Activated naive CD8-positive, alpha-beta T cell treated with anti-CD3 and anti-CD28 coated beads, Interleukin-2, amount 10 ng/mL, durations not matched to agents 7 days and 5 days (primary cell): ENCODE measurements at regions not wholly inside any gene's neighbourhood (a gene's known extent, or its start where the extent isn't known, plus 50 kb on each side); places are given as distances from the start of the nearest gene placed in this dataset.

Experiments used
- ATAC-seq: fragments of 150-1000 bp; cut with Tn5 transposase; one replicate; pipeline ENCODE4 v1.10.0; 2021; ENCODE audit warnings: low read depth, moderate library complexity
- POLR2A ChIA-PET: fragments of 350-600 bp; sonication (Branson Sonifier 250); formaldehyde crosslinking; loops from one replicate; lab custom pipeline; 2021; ENCODE audit warnings: antibody characterized with exemption; lab: Charles Lee
- DNase-seq: peaks from one replicate; pipeline ENCODE4 v3.0.0; 2021
- H3K27ac Mint-ChIP-seq: one replicate; pipeline ENCODE4 v1.8.0; 2022; ENCODE audit warnings: mild to moderate bottlenecking, mixed read lengths
- H3K27me3 Mint-ChIP-seq: one replicate; pipeline ENCODE4 v1.8.0; 2022; ENCODE audit warnings: mild to moderate bottlenecking, moderate library complexity, mixed read lengths
- H3K36me3 Mint-ChIP-seq: one replicate; pipeline ENCODE4 v1.8.0; 2021; ENCODE audit warnings: mild to moderate bottlenecking, mixed read lengths
- H3K4me1 Mint-ChIP-seq: one replicate; pipeline ENCODE4 v1.8.0; 2021; ENCODE audit warnings: mixed read lengths
- H3K4me3 Mint-ChIP-seq: one replicate; pipeline ENCODE4 v1.8.0; 2022; ENCODE audit warnings: mild to moderate bottlenecking, moderate library complexity, mixed read lengths
- H3K9me3 Mint-ChIP-seq: one replicate; pipeline ENCODE4 v1.8.0; 2021; ENCODE audit warnings: mixed read lengths

DNA sequence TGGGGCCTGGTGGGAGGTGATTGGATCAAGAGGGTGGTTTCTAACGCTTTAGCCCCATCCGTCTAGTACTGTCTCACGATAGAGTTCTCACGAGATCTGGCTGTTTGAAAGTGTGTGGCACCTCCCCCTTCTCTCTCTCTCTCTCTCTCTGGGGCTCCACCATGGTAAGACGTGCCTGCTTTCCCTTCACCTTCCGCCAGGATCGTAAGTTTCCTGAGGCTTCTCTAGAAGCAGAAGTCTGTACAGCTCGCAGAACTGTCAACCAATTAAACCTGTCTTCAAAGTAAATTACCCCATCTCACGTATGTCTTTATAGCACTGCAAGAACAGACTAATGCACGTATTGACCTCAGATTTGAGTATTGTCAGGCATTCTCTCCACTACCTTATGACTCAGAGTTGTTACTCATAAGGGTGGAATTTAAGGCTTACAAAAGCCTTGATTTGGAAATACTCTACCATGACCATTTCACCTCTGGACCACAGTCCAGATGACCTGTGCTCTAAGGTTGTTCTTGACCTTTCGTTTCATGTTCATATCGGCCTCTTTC is 99.5 kb upstream of the AGAP1 start:
- Mint-ChIP-seq H3K36me3 (no peaks in the 10 kb centered on the region), H3K27me3 (no peaks in the 10 kb centered on the region), H3K27ac (no peak overlapping the region), H3K9me3 (peaks cover 3% of the 10 kb centered on the region), H3K4me3 (no peak overlapping the region), H3K4me1 (peaks cover 10% of the 10 kb centered on the region)
- ATAC-seq: no peak
- POLR2A ChIA-PET: no interaction called here
- DNase-seq: no peak

DNA sequence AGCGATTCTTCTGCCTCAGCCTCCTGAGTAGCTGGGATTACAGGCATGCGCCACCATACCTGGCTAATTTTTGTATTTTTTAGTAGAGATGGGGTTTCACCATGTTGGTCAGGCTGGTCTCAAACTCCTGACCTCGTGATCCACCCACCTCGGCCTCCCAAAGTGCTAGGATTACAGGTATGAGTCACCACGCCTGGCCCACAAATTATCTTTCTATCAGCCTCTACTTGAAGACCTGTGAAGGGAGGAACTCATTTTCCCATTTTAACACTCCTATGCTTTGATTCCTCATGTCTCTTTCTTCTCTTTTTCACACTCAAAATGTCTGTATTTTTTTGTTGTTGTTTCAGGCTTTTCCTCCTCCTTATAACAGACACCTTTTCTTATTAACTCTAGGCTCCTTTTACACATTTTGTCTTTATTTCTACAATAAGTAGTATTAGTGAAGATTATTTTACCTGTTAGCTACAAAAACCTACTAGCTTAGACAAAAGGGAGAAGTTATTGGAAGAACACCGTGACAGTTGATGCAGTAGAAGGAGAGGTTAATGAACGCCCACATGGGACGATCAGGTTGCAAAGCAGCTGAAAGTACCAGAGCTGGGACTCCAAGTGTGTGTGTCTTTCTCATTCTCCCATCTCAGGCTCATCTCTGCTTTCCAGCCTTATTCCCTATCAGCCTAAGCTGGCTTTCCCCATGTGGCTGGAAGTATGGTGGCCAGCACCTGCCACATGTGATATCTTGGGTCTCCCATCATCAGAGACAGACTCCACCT is 97.6 kb upstream of the AGAP1 start:
- DNase-seq (no peak), ATAC-seq (no peak)
- Mint-ChIP-seq H3K27ac (no peak overlapping the region), H3K4me3 (no peak overlapping the region), H3K36me3 (no peaks in the 10 kb centered on the region), H3K27me3 (no peaks in the 10 kb centered on the region), H3K9me3 (peaks cover 3% of the 10 kb centered on the region), H3K4me1 (no peaks in the 10 kb centered on the region)
- POLR2A ChIA-PET: no interaction called here

DNA sequence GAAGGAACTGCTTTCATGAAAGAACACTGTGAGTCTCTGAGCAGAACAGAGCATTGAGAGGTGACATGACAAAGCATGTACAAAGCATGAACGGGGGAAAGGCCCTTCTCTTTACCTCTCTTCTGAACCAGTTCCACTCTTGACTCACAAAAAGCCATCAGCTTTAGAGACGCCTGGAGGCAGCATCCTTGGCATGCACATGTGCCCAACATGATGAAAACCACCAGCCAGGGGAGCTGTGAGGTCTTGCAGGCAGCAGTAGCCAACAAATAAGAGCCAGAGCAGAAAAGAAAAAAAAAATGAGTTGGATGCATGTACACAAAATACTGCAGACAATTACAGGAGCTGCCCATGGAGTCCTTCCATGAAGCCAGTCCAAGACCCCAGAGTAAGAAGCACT is 95.5 kb upstream of the AGAP1 start:
- Mint-ChIP-seq H3K27ac (no peak overlapping the region), H3K4me1 (no peaks in the 10 kb centered on the region), H3K9me3 (peaks cover 3% of the 10 kb centered on the region), H3K36me3 (no peaks in the 10 kb centered on the region), H3K27me3 (no peaks in the 10 kb centered on the region), H3K4me3 (no peak overlapping the region)
- no peak for DNase-seq
- no peak for ATAC-seq
- POLR2A ChIA-PET: no interaction called here

DNA sequence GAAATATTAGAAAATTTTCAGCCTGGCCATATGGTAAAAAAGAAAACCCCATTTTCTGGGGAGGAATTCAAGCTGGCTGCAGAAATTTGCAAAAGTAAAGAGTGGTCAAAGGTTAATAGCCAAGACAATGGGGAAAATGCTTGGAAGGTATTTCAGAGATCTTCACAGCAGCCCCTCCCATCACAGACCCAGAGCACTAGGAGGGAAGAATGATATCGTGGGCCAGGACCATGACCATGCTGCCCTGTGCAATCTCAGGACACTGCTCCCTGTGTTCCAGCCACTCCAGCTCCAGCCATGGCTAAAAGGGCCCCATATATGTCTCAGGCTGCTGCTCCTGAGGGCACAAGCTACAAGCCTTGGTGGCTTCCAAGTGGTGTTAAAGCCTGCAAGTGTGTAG is 93.9 kb upstream of the AGAP1 start:
- no peak for ATAC-seq
- H3K4me1 Mint-ChIP-seq: no peaks in the 10 kb centered on the region
- no peaks in the 10 kb centered on the region for H3K36me3 Mint-ChIP-seq
- POLR2A ChIA-PET: no interaction called here
- H3K27me3 Mint-ChIP-seq: peaks cover 2% of the 10 kb centered on the region
- DNase-seq: no peak
- no peak overlapping the region for H3K4me3 Mint-ChIP-seq
- no peaks in the 10 kb centered on the region for H3K9me3 Mint-ChIP-seq
- no peak overlapping the region for H3K27ac Mint-ChIP-seq

DNA sequence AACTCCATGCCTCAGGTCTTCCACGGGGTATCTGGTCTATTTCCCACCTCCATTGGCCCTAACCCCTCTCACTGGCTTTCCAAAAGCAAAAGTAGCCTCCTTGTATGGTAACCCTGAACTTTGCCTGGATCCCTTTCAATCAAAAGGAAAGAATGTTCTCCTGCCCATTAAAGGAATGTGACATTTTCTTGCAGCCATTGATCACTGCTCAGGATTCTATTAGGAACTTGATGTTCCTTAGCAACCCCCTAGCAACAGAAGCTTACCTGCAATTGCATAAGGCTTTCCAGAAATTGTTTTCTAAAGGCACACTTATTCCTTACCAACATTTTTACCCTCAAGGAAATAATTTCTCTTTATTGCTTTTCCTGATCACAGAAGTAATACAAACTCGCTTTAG is 91.4 kb upstream of the AGAP1 start:
- H3K27ac Mint-ChIP-seq: no peak overlapping the region
- peaks cover 2% of the 10 kb centered on the region for H3K27me3 Mint-ChIP-seq
- no peak for DNase-seq
- H3K4me1 Mint-ChIP-seq: no peaks in the 10 kb centered on the region
- no peak for ATAC-seq
- no peaks in the 10 kb centered on the region for H3K9me3 Mint-ChIP-seq
- no peaks in the 10 kb centered on the region for H3K36me3 Mint-ChIP-seq
- POLR2A ChIA-PET: no interaction called here
- no peak overlapping the region for H3K4me3 Mint-ChIP-seq

DNA sequence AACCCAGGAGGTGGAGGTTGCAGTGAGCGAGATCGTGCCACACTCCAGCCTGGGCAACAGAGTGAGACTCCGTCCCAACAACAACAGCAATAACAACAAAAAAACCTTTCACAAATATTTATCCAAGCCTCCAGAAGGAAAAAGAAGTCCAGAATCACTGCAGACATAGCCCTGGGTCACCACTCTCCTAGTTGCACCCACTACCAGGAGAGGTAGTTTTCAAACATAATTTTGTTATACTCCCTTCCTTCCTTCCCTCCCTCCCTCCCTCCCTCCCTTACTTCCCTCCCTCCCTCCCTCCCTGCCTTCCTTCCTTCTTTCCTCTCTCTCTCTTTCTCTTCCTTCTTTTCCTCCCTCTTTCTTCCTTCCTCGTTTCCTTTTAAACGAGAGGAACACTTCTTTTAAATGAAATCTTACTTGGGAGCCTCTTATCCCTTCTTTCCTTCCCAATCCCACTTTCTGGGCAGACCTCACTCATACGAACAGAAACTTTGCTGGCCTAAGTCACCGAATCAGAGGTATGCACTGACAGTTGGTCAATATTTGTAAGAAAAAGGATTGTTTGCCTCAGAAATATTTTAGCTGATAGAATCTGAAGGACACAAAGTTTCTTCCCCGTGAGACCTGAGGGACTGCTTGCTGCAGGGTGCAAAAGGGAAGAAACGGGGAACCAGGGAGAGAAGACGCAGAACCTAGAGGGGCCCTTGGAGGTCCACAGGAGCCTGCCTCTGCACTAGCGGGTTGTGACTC is 88.1 kb upstream of the AGAP1 start:
- POLR2A ChIA-PET: no interaction called here
- Mint-ChIP-seq H3K27me3 (peaks cover 2% of the 10 kb centered on the region), H3K27ac (no peak overlapping the region), H3K9me3 (no peaks in the 10 kb centered on the region), H3K36me3 (no peaks in the 10 kb centered on the region), H3K4me3 (no peak overlapping the region), H3K4me1 (no peaks in the 10 kb centered on the region)
- DNase-seq: no peak
- no peak for ATAC-seq

DNA sequence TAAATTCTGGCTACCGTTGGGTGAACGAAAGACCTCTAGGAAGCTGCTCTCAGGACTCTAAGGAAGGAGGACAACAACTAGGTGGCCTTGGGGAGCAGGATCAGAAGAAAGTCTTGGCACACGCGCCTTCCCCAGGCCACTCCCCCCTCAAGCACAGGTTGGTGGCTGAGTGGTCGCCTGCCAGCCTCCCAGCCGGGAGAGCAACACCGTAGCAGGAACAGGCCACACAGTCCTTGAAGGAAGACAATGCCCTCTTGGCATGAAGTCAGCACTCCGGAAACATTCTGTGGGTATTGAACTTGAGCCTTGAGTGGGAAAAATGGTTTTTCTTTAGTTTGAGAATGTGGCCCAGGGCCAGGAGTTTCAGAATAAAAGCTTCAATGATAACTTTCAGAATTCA is 87.4 kb upstream of the AGAP1 start:
- no peak for ATAC-seq
- Mint-ChIP-seq H3K27ac (no peak overlapping the region), H3K36me3 (no peaks in the 10 kb centered on the region), H3K9me3 (no peaks in the 10 kb centered on the region), H3K27me3 (peaks cover 2% of the 10 kb centered on the region), H3K4me1 (no peaks in the 10 kb centered on the region), H3K4me3 (no peak overlapping the region)
- no peak for DNase-seq
- POLR2A ChIA-PET: no interaction called here

DNA sequence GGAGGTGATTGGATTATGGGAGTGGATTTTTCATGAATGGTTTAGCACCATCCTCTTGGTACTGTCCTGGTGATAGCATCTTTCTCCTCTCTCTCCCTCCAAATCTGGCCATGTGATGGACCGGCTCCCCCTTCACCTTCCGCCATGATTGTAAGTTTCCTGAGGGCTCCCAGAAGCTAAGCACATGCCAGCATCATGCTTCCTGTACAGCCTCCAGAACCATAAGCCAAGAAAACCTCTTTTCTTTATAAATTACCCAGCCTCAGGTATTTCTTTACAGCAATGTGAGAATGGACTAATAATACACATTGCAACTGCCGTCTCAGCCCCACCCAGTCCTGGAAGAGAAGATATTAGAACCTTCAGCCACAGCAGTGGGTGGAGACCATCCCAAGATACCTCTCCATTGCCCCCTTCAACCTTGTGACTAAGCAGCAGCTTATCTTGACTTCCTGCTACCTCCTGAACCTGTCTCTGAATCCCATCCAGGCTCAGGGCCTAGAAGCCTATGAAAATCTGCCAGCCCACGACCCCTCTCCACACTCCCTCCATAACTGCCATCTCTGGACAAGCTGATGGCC is 81.8 kb upstream of the AGAP1 start:
- Mint-ChIP-seq H3K36me3 (no peaks in the 10 kb centered on the region), H3K27ac (no peak overlapping the region), H3K9me3 (no peaks in the 10 kb centered on the region), H3K4me3 (no peak overlapping the region), H3K27me3 (peaks cover 2% of the 10 kb centered on the region), H3K4me1 (no peaks in the 10 kb centered on the region)
- DNase-seq (no peak), ATAC-seq (no peak)
- POLR2A ChIA-PET: no interaction called here

DNA sequence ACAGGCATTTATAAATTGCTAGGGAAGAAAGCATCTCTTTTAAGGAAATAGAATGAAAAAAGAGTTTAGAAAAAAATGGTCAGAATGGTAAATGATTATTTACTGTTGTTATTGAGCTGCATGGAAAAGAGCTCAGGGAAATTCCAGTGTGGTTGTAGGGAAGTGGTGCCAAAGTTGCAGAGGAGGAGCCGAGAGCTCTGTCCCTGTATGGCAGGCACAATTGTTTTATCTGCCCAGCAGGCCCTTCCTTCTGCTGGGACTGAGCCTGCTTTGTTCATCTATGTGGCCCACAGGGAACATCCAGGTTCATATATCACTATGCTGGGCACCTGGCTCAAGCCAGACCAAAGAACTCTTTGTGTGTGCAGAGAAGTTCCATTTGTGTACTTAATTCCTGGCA is 80.8 kb upstream of the AGAP1 start:
- no peak for ATAC-seq
- Mint-ChIP-seq H3K4me3 (no peak overlapping the region), H3K9me3 (no peaks in the 10 kb centered on the region), H3K27ac (no peak overlapping the region), H3K4me1 (no peaks in the 10 kb centered on the region), H3K36me3 (no peaks in the 10 kb centered on the region), H3K27me3 (peaks cover 7% of the 10 kb centered on the region)
- DNase-seq: no peak
- POLR2A ChIA-PET: no interaction called here

DNA sequence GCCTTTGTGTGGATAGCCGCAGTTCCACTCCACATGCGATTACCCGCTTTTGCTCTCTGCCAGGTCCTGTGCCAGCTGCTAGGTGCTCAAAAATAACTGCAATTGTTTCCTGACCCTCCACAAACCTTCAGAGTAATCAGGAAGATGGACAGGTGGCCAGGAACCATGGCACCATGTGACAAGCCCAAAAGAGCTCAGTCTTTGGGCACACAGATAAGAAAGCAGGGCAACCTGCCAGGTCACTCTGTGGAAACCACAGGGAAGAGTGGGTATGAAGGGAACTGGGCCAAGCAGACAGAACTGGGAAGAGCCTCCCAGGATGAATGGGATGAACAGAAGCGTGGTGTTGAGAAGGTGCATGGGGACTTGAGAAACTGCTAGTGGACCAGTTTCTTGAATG is 79.4 kb upstream of the AGAP1 start:
- Mint-ChIP-seq H3K9me3 (no peaks in the 10 kb centered on the region), H3K4me1 (no peaks in the 10 kb centered on the region), H3K4me3 (no peak overlapping the region), H3K27ac (no peak overlapping the region), H3K27me3 (peaks cover 7% of the 10 kb centered on the region), H3K36me3 (no peaks in the 10 kb centered on the region)
- POLR2A ChIA-PET: no interaction called here
- DNase-seq (no peak), ATAC-seq (no peak)

DNA sequence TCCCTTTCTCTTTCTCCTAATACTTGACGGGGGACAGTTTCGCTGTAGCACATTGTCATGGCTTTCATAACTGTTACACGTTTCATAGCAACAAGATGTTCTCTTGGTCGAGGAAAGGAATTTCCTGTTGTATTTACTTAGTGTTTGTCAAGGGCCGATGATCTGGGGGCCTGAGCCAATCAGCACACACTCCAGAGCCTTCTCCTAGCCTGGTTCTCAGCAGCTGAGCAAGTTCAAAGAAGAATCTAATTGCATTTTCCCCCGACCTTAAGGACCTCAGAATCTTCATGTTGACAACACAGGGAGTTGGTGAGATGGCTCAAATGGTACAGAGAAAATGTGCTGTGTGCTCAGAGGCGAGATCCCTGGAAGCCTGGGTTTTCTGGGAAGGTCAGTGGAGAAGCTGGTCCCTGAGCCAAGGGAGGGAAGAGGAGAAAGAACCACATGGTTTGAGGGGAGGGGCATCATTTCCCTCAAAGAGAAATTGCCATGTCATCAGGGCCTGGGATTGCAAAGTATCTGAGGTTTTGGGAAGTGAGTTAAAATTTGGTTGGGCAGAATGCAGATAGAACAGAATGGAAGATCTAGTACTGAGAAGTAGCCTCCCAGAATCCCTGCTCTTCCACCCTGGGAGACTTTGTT is 76.9 kb upstream of the AGAP1 start:
- Mint-ChIP-seq H3K27me3 (peaks cover 7% of the 10 kb centered on the region), H3K36me3 (no peaks in the 10 kb centered on the region), H3K4me1 (no peaks in the 10 kb centered on the region), H3K9me3 (no peaks in the 10 kb centered on the region), H3K27ac (no peak overlapping the region), H3K4me3 (no peak overlapping the region)
- POLR2A ChIA-PET: no interaction called here
- DNase-seq (no peak), ATAC-seq (no peak)

DNA sequence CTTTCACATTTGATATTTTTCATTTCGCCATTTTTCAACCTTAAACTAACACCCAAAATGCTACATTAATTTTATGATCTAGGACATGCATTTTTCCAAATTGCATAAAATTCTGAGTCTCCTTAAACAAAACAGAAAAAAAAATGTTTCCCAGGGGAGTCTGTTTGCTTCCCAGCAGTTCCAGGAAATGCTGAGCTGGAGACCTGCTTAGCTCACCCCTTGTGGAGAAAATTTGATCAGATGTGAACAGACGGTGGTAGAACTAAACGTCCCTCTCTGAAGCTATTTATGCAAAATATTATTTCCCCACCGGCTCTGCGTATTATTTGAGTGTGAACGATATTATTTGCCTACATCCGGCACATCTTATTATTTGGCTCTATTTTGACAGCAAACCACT is 74.9 kb upstream of the AGAP1 start:
- Mint-ChIP-seq H3K36me3 (no peaks in the 10 kb centered on the region), H3K9me3 (no peaks in the 10 kb centered on the region), H3K4me3 (no peak overlapping the region), H3K27ac (no peak overlapping the region), H3K27me3 (peaks cover 7% of the 10 kb centered on the region), H3K4me1 (no peaks in the 10 kb centered on the region)
- DNase-seq: no peak
- POLR2A ChIA-PET: no interaction called here
- no peak for ATAC-seq

DNA sequence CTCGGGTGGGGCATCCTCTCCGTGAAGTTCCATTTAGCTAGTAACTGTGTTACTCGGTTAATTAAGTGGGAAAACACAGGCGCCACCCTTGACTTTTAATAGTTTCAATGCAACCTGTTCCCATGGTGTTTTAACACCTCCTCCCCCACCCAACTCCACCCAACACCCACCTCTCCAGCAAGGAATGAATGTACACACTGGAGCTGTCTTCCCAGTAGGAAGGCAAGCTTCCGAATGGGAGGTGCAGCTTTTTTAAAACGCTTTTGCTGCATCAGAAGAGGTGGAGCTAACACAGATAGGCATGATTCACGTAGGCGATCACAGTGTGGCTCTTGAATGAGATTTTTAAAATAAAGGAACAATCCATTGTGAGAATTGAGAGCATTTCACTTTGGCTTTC is 73.8 kb upstream of the AGAP1 start:
- H3K27ac Mint-ChIP-seq: no peak overlapping the region
- no peak for ATAC-seq
- H3K4me3 Mint-ChIP-seq: no peak overlapping the region
- H3K9me3 Mint-ChIP-seq: no peaks in the 10 kb centered on the region
- no peaks in the 10 kb centered on the region for H3K4me1 Mint-ChIP-seq
- peaks cover 5% of the 10 kb centered on the region for H3K27me3 Mint-ChIP-seq
- no peak for DNase-seq
- no peaks in the 10 kb centered on the region for H3K36me3 Mint-ChIP-seq
- POLR2A ChIA-PET: no interaction called here
